H1 (cell line): ENCODE measurements at regions not wholly inside any gene's neighbourhood (a gene's known extent, or its start where the extent isn't known, plus 50 kb on each side); places are given as distances from the start of the nearest gene placed in this dataset.

Source experiments
- CTCF ChIA-PET: fragments of 300-600 bp; sonication (Branson Sonifier 250); formaldehyde crosslinking; loops from one replicate; lab custom pipeline; 2021; ENCODE audit not compliant: partially characterized antibody; lab: Charles Lee
- POLR2A ChIA-PET: fragments of 300-600 bp; sonication (Branson Sonifier 250); formaldehyde crosslinking; loops from one replicate; lab custom pipeline; 2021; ENCODE audit warnings: inconsistent platforms; ENCODE audit not compliant: partially characterized antibody; lab: Charles Lee
- DNase-seq, 2 experiments: peaks; one replicate each; pipeline versions ENCODE4 v3.0.0 to v3.0.0-alpha.2; 2010 to 2022; ENCODE audit warnings: low spot score in 2 of 2, low read depth in 1 of 2, mixed read lengths in 1 of 2
- FAIRE-seq: peaks from 2 replicates; lab custom pipeline; 2011; peaks lifted over from hg19 to GRCh38; lab: Jason Lieb, UNC
- H2AFZ ChIP-seq: 2 replicates; pipeline ENCODE4 v1.8.1; 2012; ENCODE audit warnings: low read length, inconsistent platforms
- H2AK5ac ChIP-seq: 2 replicates; pipeline ENCODE4 v1.6.1; 2013; ENCODE audit warnings: low read depth, low read length
- H2BK120ac ChIP-seq: replicated peaks from 2 replicates; pipeline ENCODE3; 2013; ENCODE audit warnings: low read depth, low read length, inconsistent platforms
- H2BK12ac ChIP-seq: 2 replicates; pipeline ENCODE4 v1.6.1; 2013; ENCODE audit warnings: low read depth, low read length
- H2BK15ac ChIP-seq: 2 replicates; pipeline ENCODE4 v1.6.1; 2013; ENCODE audit warnings: low read length
- H2BK20ac ChIP-seq: 2 replicates; pipeline ENCODE4 v1.6.1; 2013; ENCODE audit warnings: low read length
- H2BK5ac ChIP-seq: 2 replicates; pipeline ENCODE4 v1.6.1; 2013; ENCODE audit warnings: low read depth, low read length
- H3K14ac ChIP-seq: 2 replicates; pipeline ENCODE4 v1.6.1; 2013; ENCODE audit warnings: inconsistent platforms; ENCODE audit not compliant: insufficient read length
- H3K18ac ChIP-seq: 2 replicates; pipeline ENCODE4 v1.6.1; 2013; ENCODE audit warnings: low read length; ENCODE audit errors: extremely low read depth
- H3K23ac ChIP-seq: 2 replicates; pipeline ENCODE4 v1.6.1; 2013; ENCODE audit warnings: inconsistent platforms; ENCODE audit not compliant: insufficient read length
- H3K23me2 ChIP-seq: 2 replicates; pipeline ENCODE4 v1.6.1; 2013; ENCODE audit warnings: low read depth, low read length
- H3K27ac ChIP-seq: 2 replicates; pipeline ENCODE4 v1.6.1; 2011; ENCODE audit warnings: low read depth, low read length, inconsistent platforms
- H3K27me3 ChIP-seq, 4 experiments: replicated peaks in 1 of 4; 1 replicate in 1 of 4; 2 replicates in 3 of 4; pipeline versions ENCODE4 v1.6.1 to v1.8.1; 2011 to 2013; ENCODE audit warnings: low read length in 3 of 4, mild to moderate bottlenecking in 3 of 4, inconsistent platforms in 2 of 4, mixed read lengths in 2 of 4, moderate library complexity in 1 of 4; ENCODE audit not compliant: control insufficient read depth in 3 of 4, insufficient read depth in 3 of 4; ENCODE audit errors: extremely low read depth in 1 of 4
- H3K36me3 ChIP-seq, 4 experiments: 2 replicates each; pipeline versions ENCODE4 v1.6.1 to v1.8.1; 2011 to 2013; ENCODE audit warnings: mild to moderate bottlenecking in 4 of 4, low read length in 3 of 4, moderate library complexity in 2 of 4, control low read depth in 1 of 4, inconsistent platforms in 1 of 4; ENCODE audit not compliant: insufficient read depth in 4 of 4, control insufficient read depth in 2 of 4
- H3K4ac ChIP-seq: replicated peaks from 2 replicates; pipeline ENCODE3; 2013; ENCODE audit warnings: low read length, low read depth, mixed read lengths, inconsistent platforms; ENCODE audit not compliant: insufficient read length
- H3K4me1 ChIP-seq, 4 experiments: replicated peaks in 1 of 4; 1 replicate in 1 of 4; 2 replicates in 3 of 4; pipeline versions ENCODE4 v1.6.1 to v1.8.1; 2011 to 2013; ENCODE audit warnings: low read length in 3 of 4, inconsistent platforms in 2 of 4, mixed read lengths in 1 of 4; ENCODE audit not compliant: insufficient read depth in 4 of 4, control insufficient read depth in 3 of 4
- H3K4me2 ChIP-seq, 2 experiments: 2 replicates each; pipeline versions ENCODE4 v1.6.1 to v1.8.1; 2011 to 2013; ENCODE audit warnings: low read depth in 2 of 2, low read length in 2 of 2, control low read depth in 1 of 2, inconsistent platforms in 1 of 2, mild to moderate bottlenecking in 1 of 2; ENCODE audit not compliant: insufficient read depth in 1 of 2
- H3K4me3 ChIP-seq, 4 experiments: fragments of 200-600, 300-600 bp in 1 of 4; sonication (generic), shearing (Covaris generic), sonication (Bioruptor Twin) in 1 of 4; 2 replicates each; pipeline versions ENCODE4 v1.5.1 to v1.8.1; 2011 to 2016; ENCODE audit warnings: low read length in 4 of 4, low read depth in 3 of 4, control low read depth in 2 of 4, inconsistent platforms in 2 of 4, mild to moderate bottlenecking in 2 of 4, mixed read lengths in 1 of 4, moderate library complexity in 1 of 4; ENCODE audit not compliant: insufficient read depth in 2 of 4; ENCODE audit errors: extremely low read depth in 1 of 4
- H3K56ac ChIP-seq: replicated peaks from 2 replicates; pipeline ENCODE3; 2013; ENCODE audit warnings: low read depth, mild to moderate bottlenecking, mixed read lengths, low read length, inconsistent platforms; ENCODE audit not compliant: insufficient read length
- H3K79me1 ChIP-seq: 2 replicates; pipeline ENCODE4 v1.6.1; 2013; ENCODE audit warnings: low read depth, low read length, control low read depth
- H3K79me2 ChIP-seq, 2 experiments: 2 replicates each; pipeline versions ENCODE4 v1.6.1 to v1.8.1; 2012 to 2013; ENCODE audit warnings: low read length in 2 of 2, mild to moderate bottlenecking in 2 of 2, inconsistent platforms in 1 of 2; ENCODE audit not compliant: insufficient read depth in 2 of 2, control insufficient read depth in 1 of 2
- H3K9ac ChIP-seq, 4 experiments: replicated peaks in 1 of 4; 1 replicate in 1 of 4; 2 replicates in 3 of 4; pipeline versions ENCODE4 v1.6.1 to v1.8.1; 2011 to 2013; ENCODE audit warnings: low read depth in 3 of 4, low read length in 3 of 4, control low read depth in 2 of 4, mild to moderate bottlenecking in 2 of 4, moderate library complexity in 2 of 4, inconsistent platforms in 1 of 4; ENCODE audit errors: extremely low read depth in 1 of 4
- H3K9me3 ChIP-seq, 2 experiments: 2 replicates each; pipeline versions ENCODE4 v1.6.1 to v1.8.1; 2012 to 2013; ENCODE audit warnings: mild to moderate bottlenecking in 2 of 2, moderate library complexity in 2 of 2, control low read depth in 1 of 2, inconsistent platforms in 1 of 2, low read depth in 1 of 2, low read length in 1 of 2, mixed read lengths in 1 of 2; ENCODE audit not compliant: insufficient read depth in 2 of 2
- H4K20me1 ChIP-seq, 2 experiments: replicated peaks in 1 of 2; 2 replicates each; pipeline versions ENCODE3 to v1.8.1; 2011 to 2013; ENCODE audit warnings: inconsistent platforms in 2 of 2, low read length in 2 of 2, mild to moderate bottlenecking in 1 of 2; ENCODE audit not compliant: insufficient read depth in 2 of 2, control insufficient read depth in 1 of 2
- H4K5ac ChIP-seq: 2 replicates; pipeline ENCODE4 v1.6.1; 2013; ENCODE audit warnings: low read length, low read depth, mixed read lengths, inconsistent platforms; ENCODE audit not compliant: insufficient read length
- H4K8ac ChIP-seq: 2 replicates; pipeline ENCODE4 v1.8.0; 2013; ENCODE audit warnings: mild to moderate bottlenecking, moderate library complexity, low read length, inconsistent platforms; ENCODE audit not compliant: insufficient read depth; ENCODE audit errors: extremely low read depth
- H4K91ac ChIP-seq: replicated peaks from 2 replicates; pipeline ENCODE3; 2013; ENCODE audit warnings: low read length, mixed read lengths, inconsistent platforms; ENCODE audit not compliant: insufficient read length
- CEBPB ChIP-seq: IDR thresholded peaks from 2 replicates; pipeline ENCODE4 v1.6.1; 2012; ENCODE audit warnings: low read depth, low read length
- CTBP2 ChIP-seq: IDR thresholded peaks from 2 replicates; pipeline ENCODE4 v1.7.0; 2011; ENCODE audit warnings: borderline replicate concordance, mild to moderate bottlenecking, moderate library complexity, mixed read lengths, low read length; ENCODE audit not compliant: insufficient read depth, insufficient read length
- CTCF ChIP-seq, 3 experiments: IDR thresholded peaks; 1 replicate in 2 of 3; 2 replicates in 1 of 3; pipeline versions ENCODE4 v1.5.1 to v1.6.1; 2011; ENCODE audit warnings: low read length in 3 of 3, mild to moderate bottlenecking in 3 of 3, inconsistent platforms in 2 of 3, low read depth in 1 of 3, moderate library complexity in 1 of 3; ENCODE audit not compliant: insufficient read depth in 1 of 3; ENCODE audit errors: control extremely low read depth in 1 of 3
- FOSL1 ChIP-seq: IDR thresholded peaks from 2 replicates; pipeline ENCODE4 v1.6.1; 2011; ENCODE audit warnings: mild to moderate bottlenecking, low read depth, low read length, moderate library complexity; ENCODE audit not compliant: insufficient read depth
- HDAC2 ChIP-seq, 2 experiments: fragments of 300-600 bp in 1 of 2; sonication (generic) in 1 of 2; IDR thresholded peaks; 2 replicates each; pipeline ENCODE4 v1.6.1; 2011 to 2012; ENCODE audit warnings: low read depth in 2 of 2, low read length in 2 of 2, mild to moderate bottlenecking in 2 of 2, moderate library complexity in 2 of 2, borderline replicate concordance in 1 of 2, inconsistent platforms in 1 of 2
- KDM1A ChIP-seq: fragments of 200-600, 300-600 bp; sonication (generic); IDR thresholded peaks from 2 replicates; pipeline ENCODE4 v1.7.1; 2016; ENCODE audit warnings: mild to moderate bottlenecking, low read length, borderline replicate concordance
- KDM5A ChIP-seq: fragments of 200-600 bp; IDR thresholded peaks from 2 replicates; pipeline ENCODE4 v1.7.1; 2012; ENCODE audit warnings: mild to moderate bottlenecking, low read length, inconsistent platforms, mixed read lengths
- PHF8 ChIP-seq: fragments of 200-600 bp; sonication (generic); conservative IDR thresholded peaks from 2 replicates; pipeline ENCODE4 v1.7.1; 2012; ENCODE audit warnings: low read depth, mild to moderate bottlenecking, inconsistent platforms, low read length, moderate library complexity
- RBBP5 ChIP-seq: IDR thresholded peaks from 2 replicates; pipeline ENCODE4 v1.7.1; 2012; ENCODE audit warnings: low read depth, mild to moderate bottlenecking, inconsistent platforms, low read length, moderate library complexity, borderline replicate concordance
- SIN3A ChIP-seq, 2 experiments: IDR thresholded peaks in 1 of 2; conservative IDR thresholded peaks in 1 of 2; 2 replicates each; pipeline ENCODE4 v1.6.1; 2011 to 2012; ENCODE audit warnings: low read length in 2 of 2, improper control_type of control experiment in 1 of 2, low read depth in 1 of 2, mild to moderate bottlenecking in 1 of 2
- SP1 ChIP-seq: IDR thresholded peaks from 2 replicates; pipeline ENCODE4 v1.6.1; 2011; ENCODE audit warnings: low read depth, low read length
- WGBS, 2 experiments: shearing (Covaris generic) in 1 of 2; methylation state at CpG; one replicate each; pipeline versions ENCODE4 v1.1.6 to v1.1.7; 2013 to 2015; ENCODE audit warnings: low lambda C conversion rate in 2 of 2, mixed read lengths in 2 of 2, inconsistent platforms in 1 of 2, low coverage in 1 of 2, missing lambda C conversion rate in 1 of 2; ENCODE audit not compliant: insufficient replicate concordance in 2 of 2, insufficient coverage in 1 of 2, insufficient read length in 1 of 2; ENCODE audit errors: extremely low coverage in 1 of 2, missing lambda C conversion rate in 1 of 2; 5-methylcytosine and 5-hydroxymethylcytosine counted together

GRCh38 chr12:13599176-13599575 is 382.2 kb downstream of the GRIN2B start:
- no peak for DNase-seq
- Histone ChIP-seq H2AFZ (no peak overlapping the region), H3K4me2 (no peak overlapping the region), H3K4me3 (no peak overlapping the region), H3K14ac (no peak overlapping the region), H3K36me3 (no peaks in the 10 kb centered on the region), H3K27ac (no peak overlapping the region), H3K18ac (no peak overlapping the region), H4K5ac (no peak overlapping the region), H2BK120ac (no peak overlapping the region), H3K56ac (no peak overlapping the region), H4K20me1 (no peaks in the 10 kb centered on the region), H2AK5ac (no peak overlapping the region), H2BK5ac (no peak overlapping the region), H3K4me1 (peaks cover 4 to 14% (median 10%) of the 10 kb centered on the region in 4 experiments; a peak in 6 of 7 replicates), H3K9me3 (no peaks in the 10 kb centered on the region), H2BK20ac (no peak overlapping the region), H3K9ac (no peak overlapping the region), H4K8ac (no peak overlapping the region), H3K23ac (no peak overlapping the region), H3K79me1 (no peaks in the 10 kb centered on the region), H3K27me3 (no peaks in the 10 kb centered on the region), H3K4ac (no peak overlapping the region), H3K23me2 (no peaks in the 10 kb centered on the region), H4K91ac (no peak overlapping the region), H2BK12ac (no peak overlapping the region; the same call in 1 of the 2 replicates), H2BK15ac (no peak overlapping the region), H3K79me2 (no peaks in the 10 kb centered on the region)
- 98% methylated on average over 4 of the region's 4 CpGs; no CpG with 5 or more reads in 1 of the 2 experiments for WGBS, 2 experiments
- CTCF ChIA-PET = no interaction called here
- no peak for FAIRE-seq
- POLR2A ChIA-PET = interaction anchor here (1.4 kb wide), 1 partner anchor 26 kb away, joined by 3 read pairs; no protein-coding TSS in a partner anchor
- TF ChIP-seq CTBP2 (no peak), HDAC2 (IDR thresholded peaks at IDR 0.05; ENCODE audit: borderline replicate concordance in 1 of 2, low read depth in 2 of 2, low read length in 2 of 2) (no peak), RBBP5 (no peak), CEBPB (no peak), CTCF (IDR thresholded peaks at IDR 0.05; ENCODE audit: control extremely low read depth in 1 of 3, insufficient read depth in 1 of 3, low read depth in 1 of 3, low read length in 3 of 3) (no peak), KDM1A (no peak), KDM5A (no peak), PHF8 (no peak), FOSL1 (no peak), SIN3A (conservative IDR thresholded peaks at IDR 0.05 in 1 of 2, IDR thresholded peaks at IDR 0.05 in 1 of 2; ENCODE audit: low read depth in 1 of 2, low read length in 2 of 2) (no peak), SP1 (no peak)
